HG03571 (cell line): ENCODE measurements at regions not wholly inside any gene's neighbourhood (a gene's known extent, or its start where the extent isn't known, plus 50 kb on each side); places are given as distances from the start of the nearest gene placed in this dataset.
"Not testable (repeated sequence)": the region's sequence is repeated elsewhere in the genome, so short reads cannot be mapped to it uniquely, and the experiment has no call there.

Experiments
- ATAC-seq: cut with Tn5 transposase; IDR thresholded peaks from one replicate; pipeline ENCODE4 v1.9.1; 2021; ENCODE audit not compliant: unreplicated experiment

GRCh38 chr7:130943981-130944380 is 210.0 kb upstream of the KLF14 start:
- ATAC-seq: no peak

- no peak for ATAC-seq
Measured at GRCh38 chr7:130944997-130945396, 211.0 kb upstream of the KLF14 start.

DNA sequence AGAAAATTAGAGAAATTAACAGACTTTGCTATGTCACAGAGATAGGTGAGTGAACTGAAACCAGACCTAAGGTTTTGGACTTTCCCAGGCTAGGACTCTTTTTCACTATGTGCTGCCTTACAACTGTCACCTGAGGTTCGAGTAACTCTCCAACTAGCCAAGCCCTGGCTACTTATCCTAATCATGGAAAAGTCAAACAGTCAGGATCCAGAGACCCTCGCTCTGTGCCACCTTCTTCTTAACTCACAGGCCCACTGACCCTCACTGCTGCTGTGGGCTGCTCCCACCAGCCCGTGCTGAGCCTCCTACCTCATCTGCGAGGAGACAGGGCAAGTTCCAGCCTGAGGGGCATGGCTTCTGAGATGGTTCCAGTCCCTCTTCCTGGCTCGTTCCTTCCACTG is 211.4 kb upstream of the KLF14 start:
- ATAC-seq: peak; percentile 49

- ATAC-seq: no peak
Measured at GRCh38 chr7:130946114-130946513, 212.1 kb upstream of the KLF14 start.

GRCh38 chr7:130947792-130948580 is 214.0 kb upstream of the KLF14 start:
- ATAC-seq: no peak

DNA sequence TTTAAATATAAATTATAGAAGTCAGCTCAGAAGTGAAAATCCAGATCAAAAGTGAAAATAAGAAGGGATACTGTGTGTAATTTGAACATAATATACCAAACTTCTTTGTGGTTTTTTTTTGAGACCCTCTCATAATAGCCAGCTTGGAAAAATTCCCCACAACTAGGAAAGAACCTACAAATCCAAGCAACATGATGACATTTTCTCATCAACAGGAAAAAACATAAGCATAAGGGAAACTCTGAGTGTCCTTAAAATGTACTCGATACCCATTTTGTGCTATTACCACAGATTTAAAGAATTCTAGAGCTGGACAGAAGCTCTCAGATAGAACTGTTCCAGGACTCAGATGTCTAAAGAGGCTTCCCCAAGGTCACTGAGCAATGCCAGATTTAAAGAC is 214.8 kb upstream of the KLF14 start:
- no peak for ATAC-seq

- ATAC-seq: no peak
Measured at GRCh38 chr7:130949550-130949949, 215.5 kb upstream of the KLF14 start.

- no peak for ATAC-seq
Measured at GRCh38 chr7:130950054-130950453, 216.0 kb upstream of the KLF14 start.

DNA sequence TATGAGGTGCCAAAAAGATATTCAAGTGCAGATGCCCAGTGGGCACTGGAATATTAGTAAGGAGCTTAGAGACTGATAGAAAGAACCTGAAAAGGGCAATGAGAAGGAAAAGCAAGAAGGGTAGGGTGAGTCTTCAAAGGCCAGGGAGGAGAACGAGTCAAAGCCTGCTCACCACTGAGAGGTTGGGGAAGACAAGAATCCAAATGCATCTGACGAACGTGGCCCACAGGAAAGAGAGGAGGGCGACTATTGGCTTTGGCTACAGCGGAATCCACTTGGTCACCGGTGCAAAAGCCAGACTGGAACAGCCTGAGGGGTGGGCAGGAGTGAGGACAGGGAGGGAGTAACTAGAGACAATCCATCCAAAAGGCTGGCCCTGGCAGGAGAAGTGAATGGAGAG is 216.7 kb upstream of the KLF14 start:
- no peak for ATAC-seq

DNA sequence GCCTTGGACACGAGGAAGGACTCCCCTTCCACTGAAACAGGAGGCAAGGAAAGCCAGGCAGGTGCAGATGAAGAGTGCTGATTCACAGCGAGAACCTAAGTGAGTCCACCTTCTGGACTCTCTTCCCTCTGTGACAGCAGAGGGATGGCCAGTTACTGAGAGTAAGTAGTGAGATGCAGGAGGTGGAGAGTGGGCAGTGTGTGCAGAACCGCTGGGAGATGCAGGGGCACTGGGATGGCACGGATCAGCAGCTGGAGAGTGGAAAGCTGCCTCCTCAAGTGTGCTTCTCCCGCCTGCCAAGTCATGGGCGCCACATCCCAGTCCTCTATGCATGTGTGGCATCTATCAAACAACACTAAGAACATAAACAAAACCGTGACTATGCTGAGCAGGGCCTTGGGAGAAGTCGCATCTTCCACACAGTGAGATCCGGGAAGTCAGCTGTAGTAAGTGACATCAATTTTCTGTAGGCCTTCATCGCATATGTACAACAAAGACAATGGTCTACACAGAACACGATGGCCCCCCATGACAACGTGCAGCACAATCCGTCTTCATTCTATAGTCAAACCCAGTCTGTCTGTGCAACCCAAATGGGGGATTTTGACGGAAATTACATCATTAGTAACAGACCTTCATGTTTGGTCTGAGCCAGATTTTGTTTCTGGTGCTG is 217.4 kb upstream of the KLF14 start:
- ATAC-seq: no peak

- ATAC-seq: no peak
Measured at GRCh38 chr7:130951976-130952876, 218.2 kb upstream of the KLF14 start.

DNA sequence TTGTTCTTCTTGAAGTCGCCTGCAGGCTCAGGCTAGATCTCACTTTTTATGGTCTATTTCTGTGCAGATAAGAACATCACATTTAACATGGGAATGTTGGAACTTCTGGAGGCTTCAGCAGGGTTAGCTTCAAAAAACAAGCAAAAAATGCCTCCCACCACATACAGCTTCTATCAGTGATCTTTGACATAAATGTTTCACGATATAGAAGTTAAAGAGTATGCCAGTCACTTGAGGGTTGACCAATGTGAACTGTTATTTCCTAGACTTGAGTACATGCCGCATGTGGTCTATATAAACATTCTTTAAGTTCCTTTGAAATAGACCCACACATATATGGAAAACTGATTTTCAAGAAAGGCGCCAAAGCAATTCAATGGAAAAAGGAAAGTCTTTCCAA is 219.2 kb upstream of the KLF14 start:
- no peak for ATAC-seq

DNA sequence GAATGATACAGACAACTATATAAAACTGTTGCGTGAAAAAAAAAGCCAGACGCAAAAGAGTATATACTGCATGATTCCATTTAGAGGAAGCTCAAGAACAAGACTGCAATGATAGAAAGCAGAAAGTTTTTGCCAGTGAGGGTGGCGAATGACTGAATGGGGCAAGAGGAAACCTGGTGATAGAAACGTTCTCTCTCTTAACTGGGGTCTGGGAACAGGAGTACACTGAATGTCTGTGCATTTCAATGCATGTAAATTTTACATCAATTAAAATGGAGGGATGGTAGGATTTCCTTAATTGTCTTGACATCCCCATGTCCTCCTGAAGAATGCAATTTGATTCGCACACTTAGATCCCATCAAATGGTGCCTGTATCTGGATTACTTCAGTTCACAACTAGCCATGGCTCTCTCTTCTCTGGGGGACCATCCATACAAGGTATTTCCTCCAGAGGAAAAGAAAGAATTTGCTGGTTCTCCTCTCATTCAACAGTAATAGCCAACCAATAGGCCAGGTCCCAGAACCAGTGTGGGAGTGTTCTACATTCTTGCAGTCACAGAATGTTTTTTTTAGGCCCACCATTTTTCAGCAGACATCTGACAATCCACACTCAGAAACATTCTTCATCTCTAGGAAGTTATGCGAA is 221.0 kb upstream of the KLF14 start:
- ATAC-seq: no peak

DNA sequence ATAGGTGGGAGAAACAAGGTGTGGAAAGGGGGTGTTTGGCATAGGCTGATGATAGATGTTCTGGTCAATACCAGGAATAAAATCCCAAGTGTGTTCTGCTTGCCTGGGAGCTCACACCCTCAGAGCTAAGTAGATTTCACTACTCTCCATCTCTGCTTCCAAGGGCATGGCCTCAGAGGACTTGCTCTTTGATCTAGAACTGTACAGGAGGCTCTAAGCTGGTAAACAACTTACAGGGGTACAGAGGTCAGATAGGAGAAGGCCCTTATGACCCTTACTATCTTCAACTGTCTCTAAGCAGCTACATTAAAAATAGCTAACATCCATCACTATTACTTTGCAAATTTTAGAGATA is 221.5 kb upstream of the KLF14 start:
- ATAC-seq: no peak

DNA sequence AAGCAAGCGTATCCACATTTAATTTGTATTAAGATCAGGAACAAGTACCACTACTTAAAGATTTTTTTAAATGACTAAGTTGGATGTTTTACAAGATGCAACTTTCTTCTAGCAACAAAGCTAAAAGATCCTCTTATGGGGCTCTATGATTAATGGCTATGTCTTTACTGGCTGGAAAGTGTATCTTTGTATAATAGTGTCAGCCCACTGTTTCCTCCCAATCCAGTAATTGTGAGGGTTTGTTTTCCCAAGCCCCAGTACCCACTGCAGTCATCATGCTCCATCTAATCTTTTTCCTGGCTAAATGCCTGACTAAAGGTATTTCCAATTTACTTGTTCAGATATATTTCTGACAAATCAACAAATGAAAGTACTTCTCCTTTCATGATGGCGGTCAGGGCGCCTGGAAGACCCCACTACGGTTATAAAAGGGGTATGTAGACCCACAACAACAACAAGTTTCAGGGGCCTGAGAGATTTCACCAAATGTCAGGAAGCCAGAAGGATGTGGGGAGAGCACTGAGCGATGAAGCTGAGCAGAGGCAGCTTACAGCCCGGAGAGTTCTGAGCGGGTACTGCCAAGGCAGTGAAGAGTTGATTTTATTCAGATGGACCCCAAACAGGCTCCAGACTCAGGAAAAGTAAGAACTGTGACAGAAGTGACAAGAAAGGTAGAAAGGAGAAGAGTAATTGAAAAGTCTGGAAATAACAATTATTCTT is 222.6 kb upstream of the KLF14 start:
- ATAC-seq: no peak

DNA sequence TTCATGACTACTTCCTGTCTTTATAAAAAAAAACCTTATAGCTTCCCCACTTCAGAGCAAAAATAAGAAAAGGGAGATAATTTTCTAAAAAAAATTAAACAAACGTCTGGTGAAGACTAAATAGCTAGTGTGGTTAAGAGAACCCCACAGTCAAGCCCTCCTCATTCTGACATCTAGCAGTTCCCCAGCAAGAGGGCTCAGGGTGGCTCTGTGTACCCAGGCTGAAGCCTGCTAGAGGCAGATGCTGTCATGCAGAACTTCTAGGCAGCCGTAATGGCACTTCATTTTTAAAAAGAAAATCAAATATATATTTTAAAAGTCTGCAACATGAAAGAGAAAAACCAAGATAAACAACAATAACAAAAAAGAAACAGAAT is 223.1 kb upstream of the KLF14 start:
- ATAC-seq: no peak

GRCh38 chr7:130957722-130958435 is 223.9 kb upstream of the KLF14 start:
- not testable (repeated sequence) for ATAC-seq

DNA sequence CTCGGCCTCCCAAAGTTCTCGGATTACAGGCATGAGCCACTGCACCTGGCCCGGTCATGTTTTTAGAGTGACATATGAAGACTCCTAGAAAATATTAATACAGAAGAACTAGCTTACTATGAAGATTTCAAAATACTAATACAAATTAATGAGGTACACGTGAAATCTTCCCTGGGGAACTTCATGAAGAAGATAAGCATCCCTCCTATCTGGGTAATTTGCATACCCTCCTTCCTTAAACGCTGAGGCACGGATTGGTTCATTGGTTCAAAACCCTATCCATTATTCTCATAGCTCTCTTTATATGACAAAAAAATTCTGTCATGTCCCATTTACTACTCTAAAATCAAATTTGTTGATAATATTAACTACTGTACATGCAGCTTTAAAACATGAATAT is 224.8 kb upstream of the KLF14 start:
- ATAC-seq: no peak

GRCh38 chr7:130959743-130960207 is 225.8 kb upstream of the KLF14 start:
- ATAC-seq: peak; percentile 14
